Stomach (tissue), 4 donors: ENCODE measurements at regions not wholly inside any gene's neighbourhood (a gene's known extent, or its start where the extent isn't known, plus 50 kb on each side); places are given as distances from the start of the nearest gene placed in this dataset.

ENCODE experiments used
- POLR2A ChIP-seq, 4 donors: fragments of 450-650 bp; IDR thresholded peaks; one replicate each; pipeline ENCODE4 v1.6.1; 2016; ENCODE audit warnings: antibody characterized with exemption in 4 of 4, control low read depth in 2 of 4, mild to moderate bottlenecking in 1 of 4, moderate library complexity in 1 of 4
- TF ChIP-seq, protein P1 (sequence below), 7 experiments: fragments of 450-650 bp in 4 of 7; fragments of 200-600 bp in 3 of 7; sonication (generic) in 3 of 7; IDR thresholded peaks; one replicate each; pipeline ENCODE4 v1.5.1; 2016 to 2019; ENCODE audit warnings: antibody characterized with exemption in 7 of 7, control low read depth in 2 of 7, mild to moderate bottlenecking in 1 of 7

DNA sequence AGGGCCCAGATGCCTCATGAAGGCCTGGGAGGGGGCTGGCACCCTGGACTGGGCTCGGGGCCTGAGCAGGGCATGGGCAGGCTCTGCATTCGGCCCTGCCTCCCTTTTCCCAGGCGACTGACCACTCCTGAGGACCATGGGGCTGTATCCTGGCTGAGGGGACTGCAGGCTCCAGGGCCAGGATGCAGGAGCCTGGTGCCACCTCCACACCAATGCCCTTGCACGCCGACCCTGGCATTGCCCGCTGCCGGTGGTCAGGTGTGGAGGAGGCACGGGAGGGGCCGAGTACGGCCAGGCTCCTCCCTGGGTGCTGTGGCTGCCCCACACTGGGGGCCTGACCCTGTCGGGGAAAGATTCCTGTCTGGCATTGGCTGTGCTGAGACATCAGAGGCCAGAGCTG is 128.9 kb downstream of the SIK1 start:
- TF ChIP-seq, protein P1, sequence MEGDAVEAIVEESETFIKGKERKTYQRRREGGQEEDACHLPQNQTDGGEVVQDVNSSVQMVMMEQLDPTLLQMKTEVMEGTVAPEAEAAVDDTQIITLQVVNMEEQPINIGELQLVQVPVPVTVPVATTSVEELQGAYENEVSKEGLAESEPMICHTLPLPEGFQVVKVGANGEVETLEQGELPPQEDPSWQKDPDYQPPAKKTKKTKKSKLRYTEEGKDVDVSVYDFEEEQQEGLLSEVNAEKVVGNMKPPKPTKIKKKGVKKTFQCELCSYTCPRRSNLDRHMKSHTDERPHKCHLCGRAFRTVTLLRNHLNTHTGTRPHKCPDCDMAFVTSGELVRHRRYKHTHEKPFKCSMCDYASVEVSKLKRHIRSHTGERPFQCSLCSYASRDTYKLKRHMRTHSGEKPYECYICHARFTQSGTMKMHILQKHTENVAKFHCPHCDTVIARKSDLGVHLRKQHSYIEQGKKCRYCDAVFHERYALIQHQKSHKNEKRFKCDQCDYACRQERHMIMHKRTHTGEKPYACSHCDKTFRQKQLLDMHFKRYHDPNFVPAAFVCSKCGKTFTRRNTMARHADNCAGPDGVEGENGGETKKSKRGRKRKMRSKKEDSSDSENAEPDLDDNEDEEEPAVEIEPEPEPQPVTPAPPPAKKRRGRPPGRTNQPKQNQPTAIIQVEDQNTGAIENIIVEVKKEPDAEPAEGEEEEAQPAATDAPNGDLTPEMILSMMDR (IDR thresholded peaks at IDR 0.05): no peak
- no peak for TF ChIP-seq POLR2A (IDR thresholded peaks at IDR 0.05)
